Left renal cortex interstitium (tissue), 4 donors: ENCODE measurements at regions not wholly inside any gene's neighbourhood (a gene's known extent, or its start where the extent isn't known, plus 50 kb on each side); places are given as distances from the start of the nearest gene placed in this dataset.

Experiments
- DNase-seq, 4 donors: peaks; one replicate each; pipeline ENCODE4 v3.0.0-alpha.2; 2013; ENCODE audit warnings: low read depth in 4 of 4, low spot score in 2 of 4, missing footprints in 1 of 4

DNA sequence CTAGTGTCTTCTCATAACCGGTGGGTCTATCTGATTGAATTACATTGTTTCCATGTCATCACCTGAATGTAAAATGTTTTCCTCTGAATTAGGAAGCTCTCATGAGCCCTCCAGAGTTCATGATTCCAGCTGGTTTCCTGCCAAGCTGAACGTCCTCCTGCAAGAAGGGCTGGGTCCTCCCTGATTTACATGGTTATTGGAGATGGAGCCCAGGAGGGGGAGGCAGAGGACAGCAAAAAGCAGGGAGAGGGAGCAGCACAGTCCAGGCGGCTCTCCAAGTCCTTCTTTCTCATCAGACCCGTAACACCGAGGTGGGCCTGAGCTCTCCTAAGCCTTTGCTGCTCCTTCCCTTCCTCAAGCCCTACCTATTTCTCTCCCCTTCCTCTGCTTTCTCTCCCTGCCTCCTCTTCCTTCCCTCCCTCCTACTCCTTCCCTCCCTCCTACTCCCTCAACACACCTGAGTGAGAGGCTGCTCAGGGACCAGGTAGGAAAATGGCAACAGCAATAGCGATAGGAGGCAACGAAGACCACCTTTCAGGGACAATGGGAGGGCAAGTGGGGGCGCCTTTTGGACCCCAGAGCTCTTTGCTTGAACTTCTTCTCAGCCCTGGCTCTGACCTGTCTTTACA, 265.9 kb downstream of the PRDM2 start:
- DNase-seq, result peak; percentile 37 to 72 (median 58)

- DNase-seq, result no peak
These were observed 267.7 kb downstream of the PRDM2 start for GRCh38 chr1:13967707-13968106.

GRCh38 chr1:13968361-13968760, 268.4 kb downstream of the PRDM2 start:
- no peak for DNase-seq

DNA sequence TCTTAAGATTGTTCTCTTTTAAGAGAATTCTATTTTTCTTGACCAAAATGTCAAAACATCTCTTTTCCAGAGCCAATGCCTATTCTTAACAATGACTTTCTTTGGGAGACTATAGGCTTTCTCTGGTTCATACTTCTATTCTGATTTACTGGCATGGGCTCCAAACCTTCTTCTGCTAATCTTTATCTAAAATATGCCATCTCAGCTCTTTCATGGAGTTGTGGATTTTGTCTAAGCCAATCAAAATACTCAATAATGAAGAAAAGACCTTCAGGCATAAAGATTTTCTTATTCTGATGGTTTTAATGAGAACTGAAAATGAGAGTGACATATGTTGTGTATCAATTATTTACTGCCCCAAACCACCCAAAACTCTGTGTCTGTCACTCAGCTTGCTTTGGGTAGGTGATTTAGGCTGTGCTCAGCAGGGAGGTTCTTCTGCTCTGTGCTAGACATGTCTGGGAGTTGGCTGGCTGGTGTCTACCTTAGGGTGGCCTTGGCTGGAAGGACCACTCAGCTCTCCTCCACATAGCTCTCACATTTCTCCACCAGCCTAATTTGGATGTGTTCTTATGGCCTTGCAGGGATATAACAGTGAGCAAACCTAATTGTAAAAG, 270.8 kb downstream of the PRDM2 start:
- no peak for DNase-seq

DNA sequence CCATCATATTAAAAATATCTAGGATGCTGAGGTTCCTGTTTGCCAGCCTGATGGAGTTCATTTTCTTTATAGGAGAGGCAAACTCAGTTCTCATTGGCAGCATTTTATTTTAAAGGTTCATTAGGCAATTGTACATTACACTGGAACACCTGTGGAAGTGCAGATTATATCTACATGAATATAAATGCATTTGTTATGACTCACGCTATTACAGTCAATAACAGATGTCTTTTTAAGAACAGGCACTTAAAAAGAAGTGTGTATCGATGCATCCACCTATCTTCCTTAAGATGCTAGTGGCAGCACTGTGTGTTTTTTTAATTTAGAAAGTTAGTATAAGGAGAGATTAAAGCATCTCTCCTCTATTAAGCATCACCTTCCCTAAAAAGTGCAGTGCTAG, 276.5 kb downstream of the PRDM2 start:
- no peak for DNase-seq

DNA sequence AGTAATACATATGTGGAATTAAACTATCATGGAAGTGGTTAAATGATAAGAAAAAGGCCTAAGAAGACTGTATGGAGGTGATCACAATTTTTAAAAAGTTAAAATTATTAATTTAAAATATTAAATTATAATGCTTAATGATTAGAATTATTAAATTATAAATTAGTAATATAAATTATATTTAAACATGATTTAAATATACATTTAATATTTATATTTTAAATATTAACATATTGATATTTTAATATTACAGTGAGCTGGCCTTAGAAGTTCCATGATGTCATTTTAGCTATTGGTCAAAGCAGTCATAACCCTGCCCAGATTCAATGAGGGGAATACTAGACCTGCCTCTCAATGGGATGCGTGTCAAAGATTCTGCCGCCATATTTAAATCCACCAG, 281.2 kb downstream of the PRDM2 start:
- no peak for DNase-seq

DNA sequence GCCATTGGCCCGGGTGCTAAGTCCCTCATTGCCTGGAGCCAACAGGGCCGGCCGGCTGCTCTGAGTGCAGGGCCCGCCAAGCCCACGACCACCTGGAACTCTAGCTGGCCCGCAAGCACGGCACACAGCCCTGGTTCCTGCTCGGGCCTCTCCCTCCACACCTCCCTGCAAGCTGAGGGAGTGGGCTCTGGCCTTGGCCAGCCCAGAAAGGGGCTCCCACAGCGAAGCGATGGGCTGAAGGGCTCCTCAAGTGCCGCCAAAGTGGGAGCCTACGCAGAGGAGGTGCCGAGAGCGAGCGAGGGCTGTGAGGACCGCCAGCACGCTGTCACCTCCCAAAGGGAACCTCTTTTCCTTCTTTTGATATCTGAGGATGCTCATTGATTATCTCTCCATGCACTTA, 283.4 kb downstream of the PRDM2 start:
- no peak for DNase-seq

GRCh38 chr1:13990939-13991338, 291.0 kb downstream of the PRDM2 start:
- DNase-seq, result peak in 2 of 4 donors; percentile 32 to 36

- no peak for DNase-seq
These were observed 292.7 kb downstream of the PRDM2 start for GRCh38 chr1:13992489-13993285.

- DNase-seq, result no peak
These were observed 294.4 kb downstream of the PRDM2 start for GRCh38 chr1:13994386-13994785.

- no peak for DNase-seq
These were observed 296.3 kb downstream of the PRDM2 start for GRCh38 chr1:13996334-13996733.

DNA sequence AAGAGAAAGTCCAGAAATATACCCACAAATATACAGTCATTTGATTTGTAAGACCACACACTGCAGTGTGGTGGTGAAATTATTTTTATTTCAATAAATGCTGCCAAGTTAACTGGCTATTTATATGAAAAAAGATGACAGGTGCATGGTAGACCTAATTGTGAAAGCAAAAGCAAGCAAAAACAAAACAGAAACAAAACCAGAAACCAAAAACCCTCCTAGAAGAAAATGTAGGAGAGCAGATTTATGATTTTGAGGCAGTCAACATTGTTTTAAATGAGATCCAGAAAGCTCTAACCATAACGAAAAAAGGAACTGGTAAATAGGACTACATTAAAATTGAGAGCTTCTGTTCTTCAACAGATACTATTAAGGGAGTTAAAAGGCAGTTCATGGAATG, 303.6 kb downstream of the PRDM2 start:
- no peak for DNase-seq

DNA sequence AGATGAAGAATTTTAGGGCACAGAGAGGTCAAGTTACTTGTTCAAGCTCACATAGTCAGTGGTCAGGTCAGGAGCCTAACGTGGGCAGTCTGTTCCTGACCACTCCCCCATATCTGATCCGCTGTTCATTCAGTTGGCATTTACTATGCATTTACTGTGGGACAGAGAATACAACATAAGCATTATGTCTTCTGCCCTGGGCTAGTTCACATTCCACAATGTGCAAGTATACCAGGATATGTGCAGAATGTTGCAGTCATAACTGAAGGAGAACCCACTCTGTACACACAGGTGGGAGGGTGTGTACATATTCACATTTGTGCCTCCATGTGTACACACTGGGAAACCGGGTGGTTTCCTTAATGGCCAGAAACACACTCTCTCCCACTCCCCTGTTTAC, 309.6 kb downstream of the PRDM2 start:
- no peak for DNase-seq

DNA sequence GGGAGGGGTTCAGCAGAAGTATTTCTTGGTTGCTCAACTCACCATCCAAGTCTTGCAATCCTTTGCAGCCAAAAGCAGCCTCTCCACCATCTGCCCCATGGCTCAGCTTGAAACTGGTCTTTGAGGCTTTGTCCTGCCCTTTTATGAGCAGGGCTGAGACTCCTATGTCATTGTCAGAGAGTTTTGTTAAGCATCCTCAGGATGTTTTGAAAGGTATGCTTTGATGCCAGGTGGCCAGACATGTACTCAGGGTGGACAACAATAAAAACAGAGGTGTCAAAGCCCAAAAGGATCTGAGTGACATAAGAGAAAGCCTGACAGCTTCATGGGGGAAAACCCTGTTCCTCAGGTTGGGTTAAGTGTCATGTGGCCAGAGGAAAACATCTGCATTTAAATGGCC, 310.5 kb downstream of the PRDM2 start:
- DNase-seq, result no peak

DNA sequence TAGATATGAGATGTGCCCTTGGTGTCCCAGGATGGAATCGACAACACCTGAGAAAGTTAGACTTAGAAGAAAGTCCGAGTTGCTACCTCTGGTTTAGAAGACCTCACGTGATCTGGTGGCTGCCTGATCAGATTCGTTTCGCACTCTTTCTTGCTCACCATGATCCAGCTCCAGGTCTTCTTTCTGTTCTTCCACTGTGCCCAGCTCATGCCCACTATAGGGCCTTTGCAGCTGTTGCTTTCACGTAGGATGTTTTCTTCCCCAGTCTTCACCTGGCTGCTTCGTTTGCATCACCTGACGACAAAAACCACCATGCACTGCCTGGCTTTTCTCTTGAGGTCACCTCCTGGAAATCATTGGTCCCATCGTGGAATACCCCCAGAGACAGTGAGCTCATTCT, 311.1 kb downstream of the PRDM2 start:
- no peak for DNase-seq

DNA sequence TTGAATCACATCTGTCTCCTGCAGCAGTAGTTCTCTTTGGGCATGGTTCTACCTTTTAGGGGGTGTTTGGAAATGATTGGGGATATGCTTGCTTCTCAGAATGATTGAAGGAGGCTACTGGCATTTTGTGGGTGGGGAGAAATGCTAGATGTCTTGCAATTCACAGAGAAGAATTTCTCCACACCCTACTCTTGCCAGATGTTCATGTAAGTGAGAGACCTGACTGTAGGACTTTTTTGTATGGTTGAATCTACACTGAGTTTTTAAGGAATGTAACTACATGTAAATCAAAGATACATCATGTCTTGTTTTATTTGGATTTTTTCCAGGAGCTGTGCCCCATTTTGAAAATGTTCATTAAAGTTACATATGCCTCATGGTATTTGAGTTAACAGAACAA, 311.9 kb downstream of the PRDM2 start:
- no peak for DNase-seq

DNA sequence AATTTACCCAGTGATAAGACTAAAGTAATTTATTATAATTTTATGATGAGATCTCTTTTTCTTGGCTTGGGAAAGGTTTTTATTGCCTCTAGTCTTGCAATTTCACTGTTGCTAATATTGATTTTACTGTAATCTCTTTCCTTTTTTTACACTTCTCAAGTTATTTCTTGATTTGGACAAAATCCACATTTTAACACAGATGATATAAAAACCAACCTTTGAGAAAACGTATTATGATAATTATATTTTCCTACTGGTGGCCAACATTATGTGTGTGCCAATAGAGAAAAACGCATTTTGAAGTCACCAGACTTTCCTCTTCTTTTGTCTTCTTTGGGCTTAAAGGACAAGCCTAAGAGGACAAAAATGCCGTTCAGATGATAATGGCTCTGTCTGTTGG, 314.9 kb downstream of the PRDM2 start:
- no peak for DNase-seq

DNA sequence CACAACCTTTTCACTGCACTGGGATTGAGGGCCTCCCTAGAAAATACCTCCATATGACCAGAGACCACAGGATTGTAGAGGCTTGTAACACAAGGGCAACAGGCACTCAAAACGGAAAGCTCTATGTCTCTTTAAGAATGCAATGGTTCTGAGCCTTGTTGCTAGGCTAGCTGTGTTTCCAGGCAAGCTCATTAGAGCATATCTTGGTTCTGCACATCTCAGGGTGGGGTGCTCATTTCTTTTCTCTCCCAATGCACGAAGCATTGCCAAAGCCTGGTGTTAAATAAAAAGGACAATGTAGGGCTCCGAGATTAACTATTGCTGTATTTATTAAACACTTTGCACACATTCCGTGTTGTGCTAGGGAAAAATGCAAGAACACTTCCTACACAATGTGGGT, 315.9 kb downstream of the PRDM2 start:
- no peak for DNase-seq

DNA sequence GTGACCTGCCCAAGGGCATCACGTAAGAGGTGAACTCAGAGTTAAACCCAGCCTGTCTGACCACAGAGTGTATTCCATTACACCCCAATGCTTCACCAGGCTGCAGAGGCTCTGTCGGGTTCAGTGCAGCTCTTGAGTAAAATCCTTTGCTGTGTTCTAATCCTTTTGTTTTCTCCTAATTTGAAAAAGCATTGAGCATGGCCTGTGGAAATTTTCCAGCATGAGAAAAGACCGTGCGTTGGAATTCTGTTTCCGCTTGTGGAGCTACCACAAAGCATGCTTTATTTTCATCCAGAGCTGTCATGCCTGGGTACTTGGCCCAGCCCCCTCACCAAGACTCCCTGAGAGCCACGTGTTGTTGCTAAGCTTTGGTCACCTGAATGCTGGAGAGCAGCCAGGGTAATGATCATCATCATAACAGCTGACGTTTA, 317.6 kb downstream of the PRDM2 start:
- peak in 2 of 4 donors; percentile 25 to 44 for DNase-seq

- DNase-seq, result no peak
These were observed 319.5 kb downstream of the PRDM2 start for GRCh38 chr1:14019461-14019860.

DNA sequence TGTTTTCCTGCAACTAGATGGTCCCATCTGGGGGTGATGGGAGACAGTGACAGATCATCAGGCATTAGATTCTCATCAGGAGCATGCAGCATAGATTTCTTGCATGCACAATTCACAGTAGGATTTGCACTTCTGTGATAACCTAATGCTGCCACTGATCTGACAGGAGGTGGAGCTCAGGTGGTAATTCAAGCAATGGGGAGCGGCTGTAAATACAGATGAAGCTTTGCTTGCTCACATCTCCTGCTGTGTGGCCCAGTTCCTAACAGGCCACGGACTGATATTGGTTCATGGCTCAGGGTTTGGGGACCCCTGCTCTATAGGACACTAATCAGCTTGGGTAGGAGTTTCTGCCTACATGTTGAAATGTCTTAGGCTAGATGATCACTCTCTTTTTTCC, 320.0 kb downstream of the PRDM2 start:
- no peak for DNase-seq

- no peak for DNase-seq
These were observed 327.1 kb downstream of the PRDM2 start for GRCh38 chr1:14027099-14027498.
